GM18873 (cell line): ENCODE measurements at regions not wholly inside any gene's neighbourhood (a gene's known extent, or its start where the extent isn't known, plus 50 kb on each side); places are given as distances from the start of the nearest gene placed in this dataset.

ENCODE experiments used
- ATAC-seq: cut with Tn5 transposase; IDR thresholded peaks from one replicate; pipeline ENCODE4 v1.9.1; 2021; ENCODE audit warnings: mild to moderate bottlenecking, moderate library complexity, moderate number of reproducible peaks; ENCODE audit not compliant: unreplicated experiment, low FRiP score

DNA sequence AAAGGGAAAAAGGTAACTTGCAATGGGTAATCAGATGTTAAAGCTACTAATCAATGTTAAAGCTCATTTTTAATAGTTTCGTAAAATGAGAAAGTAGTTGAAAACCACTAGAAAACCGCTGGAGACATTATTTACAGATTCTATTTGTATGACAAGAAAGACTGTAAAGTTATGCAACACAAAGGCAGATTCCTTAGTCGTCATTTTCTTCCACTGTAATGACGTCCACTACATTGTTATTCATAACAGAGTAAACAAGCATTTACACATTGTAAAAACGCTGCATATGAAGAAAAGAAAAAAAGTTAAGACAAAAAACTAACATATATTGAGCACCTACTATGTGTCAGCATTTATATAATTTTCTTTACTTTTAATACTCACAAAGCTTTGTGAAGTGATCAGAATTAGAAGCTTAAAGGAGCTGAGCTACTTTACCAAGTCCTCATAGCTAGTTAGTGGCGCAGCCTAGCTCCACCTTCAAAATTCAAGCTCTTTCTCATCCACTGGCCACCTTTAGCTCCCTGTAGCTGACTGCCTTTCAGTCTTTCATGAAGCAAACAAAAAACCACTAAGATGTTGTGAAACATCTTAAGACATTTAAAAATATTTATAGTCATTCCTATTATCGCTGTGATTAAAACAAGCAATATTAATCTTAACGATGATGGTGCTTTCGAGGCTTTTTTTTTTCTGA lies 100.1 kb upstream of the CDIN1 start:
- no peak for ATAC-seq

DNA sequence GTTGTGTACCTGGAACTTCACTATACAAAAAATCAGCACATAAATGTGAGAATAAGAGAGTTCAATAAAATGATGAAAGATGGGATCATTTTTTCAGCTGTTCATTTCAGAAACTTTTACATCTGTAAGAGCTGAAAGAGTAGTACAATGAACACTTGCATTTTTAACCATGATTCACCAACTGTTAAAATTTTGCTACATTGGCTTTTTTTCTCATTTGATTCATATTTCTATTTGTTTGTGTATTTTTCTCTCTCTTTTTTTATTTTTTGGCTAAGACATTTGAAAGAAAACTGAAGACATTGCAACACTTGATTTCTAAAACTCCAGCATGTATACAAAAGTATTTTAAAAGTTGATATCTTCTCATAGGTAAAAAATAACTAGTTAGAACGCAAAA lies 98.3 kb upstream of the CDIN1 start:
- no peak for ATAC-seq

DNA sequence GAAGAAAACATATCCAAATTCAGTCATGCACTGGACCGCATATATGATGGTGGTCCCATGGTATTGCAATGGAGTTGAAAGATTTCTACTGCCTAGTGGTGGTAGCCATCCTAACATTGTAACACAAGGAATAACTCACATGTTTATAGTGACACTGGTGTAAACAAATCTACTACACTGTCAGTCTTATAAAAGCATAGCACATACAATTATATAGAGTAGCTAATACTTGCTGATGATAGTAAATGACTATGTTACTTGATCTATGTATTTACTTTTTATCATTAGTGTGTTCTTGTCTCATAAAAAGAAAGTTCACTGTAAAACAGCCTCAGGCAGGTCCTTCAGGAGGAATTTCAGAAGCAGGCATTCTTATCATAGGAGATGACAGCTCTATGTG lies 96.0 kb upstream of the CDIN1 start:
- ATAC-seq, result no peak

DNA sequence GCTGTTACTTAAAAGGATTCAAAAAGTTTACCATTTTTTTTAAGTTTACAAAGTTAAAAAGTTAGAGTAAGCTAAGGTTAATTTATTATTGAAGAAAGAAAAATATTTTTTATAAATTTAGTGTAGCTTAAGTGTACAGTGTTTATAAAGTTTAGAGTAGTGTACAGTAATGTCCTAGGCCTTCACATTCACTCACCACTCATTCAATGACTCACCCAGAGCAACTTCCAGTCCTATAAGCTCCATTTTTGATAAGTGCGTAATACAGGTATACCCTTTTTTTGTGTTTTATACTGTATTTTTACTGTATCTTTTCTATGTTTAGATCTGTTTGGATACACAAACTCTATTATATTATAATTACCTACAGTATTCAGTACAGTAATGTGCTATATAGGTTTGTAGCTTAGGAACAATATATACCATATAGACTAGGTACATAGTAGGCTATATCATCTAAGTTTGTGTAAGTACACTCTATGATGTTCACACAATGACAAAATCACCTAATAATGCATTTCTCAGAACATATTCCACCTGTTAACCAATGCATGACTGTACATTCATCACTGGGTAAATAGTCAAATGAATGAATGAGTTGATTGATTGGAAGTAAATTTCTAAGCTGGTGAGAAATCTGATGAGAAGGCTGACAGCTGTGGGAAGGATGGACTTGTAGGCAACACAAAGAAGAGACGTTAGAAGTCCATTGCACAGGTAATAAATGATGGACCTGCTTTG lies 95.2 kb upstream of the CDIN1 start:
- ATAC-seq, result no peak

DNA sequence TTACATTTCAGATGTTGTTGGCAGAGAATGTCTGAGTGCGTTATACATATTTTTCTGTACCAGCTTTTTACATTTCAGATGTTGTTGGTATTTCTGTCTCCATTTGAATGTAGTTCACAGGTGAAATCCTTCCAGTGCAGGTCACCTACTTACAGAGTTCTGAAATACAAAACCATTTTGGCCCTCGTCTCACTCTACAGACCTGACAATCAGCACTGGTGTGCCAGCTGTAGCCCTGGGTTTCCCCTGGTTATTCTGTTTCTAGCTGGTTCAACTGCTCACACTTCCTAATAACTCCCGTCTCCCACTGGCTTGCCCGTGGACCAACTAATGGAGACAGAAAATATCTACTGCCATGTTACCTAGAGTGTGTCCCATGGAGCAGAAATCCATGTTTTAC lies 87.5 kb upstream of the CDIN1 start:
- ATAC-seq, result no peak

DNA sequence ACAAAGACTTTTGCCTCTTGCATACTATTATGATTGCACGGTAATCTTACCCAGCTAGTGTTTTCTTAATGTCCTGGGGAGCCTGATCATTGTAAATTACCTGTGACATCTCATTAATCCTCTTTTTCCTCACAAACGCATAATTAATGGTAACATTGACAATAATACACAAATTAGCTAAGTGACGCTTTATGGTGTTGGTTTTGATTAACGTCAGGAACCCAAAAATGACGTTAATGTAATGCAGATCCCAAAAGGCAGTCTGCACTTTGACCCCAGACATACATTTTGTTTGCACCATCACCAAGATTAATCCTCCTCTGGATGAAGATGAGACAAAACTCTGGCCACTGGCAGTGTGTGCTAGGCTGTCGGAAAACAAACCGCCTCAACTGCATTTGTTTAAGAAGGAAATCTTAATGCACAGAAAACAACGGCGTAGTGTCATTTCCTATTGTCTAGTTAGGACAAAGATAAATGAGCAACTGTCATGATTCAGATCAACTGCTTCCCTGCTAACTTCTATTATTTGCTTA lies 83.9 kb upstream of the CDIN1 start:
- no peak for ATAC-seq

DNA sequence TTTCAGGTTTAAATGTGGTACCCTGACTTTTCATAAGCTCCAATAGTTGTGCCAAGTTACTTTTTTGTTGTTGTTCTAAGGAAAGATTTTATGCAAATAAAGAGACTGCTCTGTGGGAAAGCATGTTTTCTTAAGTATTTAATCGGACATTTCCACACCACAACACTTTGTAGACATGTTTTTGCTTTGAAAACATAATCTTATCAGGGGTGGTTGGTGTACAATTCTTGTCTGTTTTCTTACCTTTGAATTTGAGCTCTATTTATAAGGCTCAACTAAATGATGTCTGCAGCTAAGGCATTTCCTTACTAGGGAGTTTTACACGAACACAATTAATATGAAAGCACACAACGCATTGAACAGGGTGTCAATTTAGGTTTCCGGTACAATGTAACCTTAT lies 81.5 kb upstream of the CDIN1 start:
- no peak for ATAC-seq

DNA sequence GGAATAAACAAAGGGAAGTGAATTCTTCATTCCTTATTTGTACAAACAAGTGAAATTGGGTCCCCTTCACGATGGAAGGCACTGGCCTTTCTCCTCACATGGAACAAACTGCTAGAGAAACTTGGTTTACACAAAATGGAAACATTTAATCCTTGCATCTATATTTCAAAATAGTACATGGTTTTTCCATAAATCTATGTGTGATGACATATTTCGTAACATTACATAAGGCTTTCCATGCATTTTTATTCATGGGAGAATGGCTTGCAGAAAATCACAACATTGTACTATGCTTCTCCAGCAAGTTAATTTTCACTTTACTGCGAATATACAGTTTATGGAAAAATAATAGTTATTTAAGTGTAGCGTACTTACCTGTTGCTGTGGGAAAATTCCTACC lies 81.0 kb upstream of the CDIN1 start:
- ATAC-seq, result no peak

DNA sequence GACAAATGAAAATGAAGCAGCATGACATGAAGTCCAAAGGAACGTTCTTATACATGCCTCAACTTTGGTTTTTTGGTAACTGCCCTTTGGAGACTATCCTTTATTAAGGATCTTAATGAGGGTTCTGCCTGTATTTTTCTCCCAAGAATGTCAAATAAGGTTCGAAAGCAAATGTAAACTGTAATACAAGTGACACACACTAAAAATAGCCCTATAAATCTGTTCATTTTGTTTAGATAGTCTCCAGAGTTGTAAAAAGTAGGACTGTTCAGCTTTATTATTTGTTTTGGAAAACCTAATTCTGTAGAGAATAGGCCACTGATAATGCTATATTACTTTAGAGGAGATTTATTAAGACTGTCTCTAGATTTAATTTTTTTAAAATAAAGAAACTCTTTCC lies 80.5 kb upstream of the CDIN1 start:
- no peak for ATAC-seq

DNA sequence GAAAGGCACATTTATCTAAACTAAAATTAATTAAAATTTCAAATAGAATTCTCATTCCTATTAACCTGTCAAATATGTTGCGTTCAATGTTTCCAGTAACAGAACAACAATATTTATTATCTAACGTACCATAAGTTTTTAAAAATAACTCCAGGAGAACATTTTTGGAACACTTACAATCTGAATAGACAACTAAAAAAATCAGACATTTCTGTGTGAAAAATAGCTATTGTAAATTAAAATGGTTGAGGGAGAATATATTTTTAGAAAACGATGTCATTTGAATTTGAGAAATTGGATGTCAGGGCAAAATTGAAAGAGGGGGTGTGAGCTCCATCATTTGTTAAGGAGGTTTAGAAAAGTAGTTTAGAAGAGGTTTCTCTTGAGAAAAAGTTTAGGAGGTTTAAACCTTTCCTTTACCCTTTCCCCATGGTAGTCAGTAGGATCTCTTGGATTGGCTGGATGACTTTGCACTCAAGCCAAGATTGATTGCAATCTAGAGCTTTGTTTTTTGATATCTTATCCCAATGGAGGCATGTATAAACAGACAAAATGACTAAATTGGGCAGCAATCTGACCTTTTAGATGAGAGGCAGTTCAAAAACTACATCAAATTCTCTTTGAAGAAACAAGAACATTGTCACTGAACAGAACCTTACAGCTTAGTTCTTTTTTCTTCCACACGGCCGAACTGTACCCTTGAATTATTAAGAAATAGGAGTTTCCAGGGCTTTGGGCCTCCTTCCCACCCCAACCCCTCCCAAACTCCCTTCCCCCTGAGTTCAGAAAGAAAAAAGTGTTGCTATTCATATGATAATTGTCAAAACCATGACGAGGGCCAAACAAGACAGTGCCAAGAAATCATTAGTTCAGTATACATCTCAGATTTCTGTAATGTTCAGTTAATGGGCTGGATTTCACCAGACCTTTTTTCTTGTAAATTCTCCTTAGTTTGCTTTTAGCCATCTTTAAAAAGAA lies 79.7 kb upstream of the CDIN1 start:
- ATAC-seq, result no peak

DNA sequence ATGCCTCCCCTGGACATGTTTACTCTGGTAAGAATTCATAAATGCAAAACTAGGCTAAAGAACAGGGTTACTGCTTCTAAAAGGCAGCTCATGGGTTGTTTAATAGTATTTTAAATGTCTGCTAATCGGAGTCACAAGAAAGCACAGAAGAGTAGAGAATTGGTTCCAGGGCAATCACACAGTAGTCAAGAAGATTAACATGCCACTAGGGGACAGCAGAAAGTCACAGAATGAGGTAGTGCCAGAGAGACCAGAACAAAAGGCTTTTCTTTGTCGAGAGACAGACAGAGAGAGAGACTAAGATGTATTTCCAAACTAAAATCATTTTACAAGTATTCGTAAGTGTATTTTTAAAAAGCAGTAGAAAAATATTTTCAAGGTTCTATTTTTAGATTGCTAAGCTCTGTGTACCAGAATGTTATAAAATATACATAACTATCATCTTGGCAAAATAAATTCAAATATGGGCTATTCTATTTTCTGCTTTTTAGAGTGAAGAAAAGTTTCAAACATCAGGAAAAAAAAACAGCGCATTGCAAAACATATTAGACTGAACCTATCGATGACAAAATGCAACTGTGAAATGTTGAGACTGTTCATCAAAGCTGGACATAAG lies 78.3 kb upstream of the CDIN1 start:
- ATAC-seq, result no peak

DNA sequence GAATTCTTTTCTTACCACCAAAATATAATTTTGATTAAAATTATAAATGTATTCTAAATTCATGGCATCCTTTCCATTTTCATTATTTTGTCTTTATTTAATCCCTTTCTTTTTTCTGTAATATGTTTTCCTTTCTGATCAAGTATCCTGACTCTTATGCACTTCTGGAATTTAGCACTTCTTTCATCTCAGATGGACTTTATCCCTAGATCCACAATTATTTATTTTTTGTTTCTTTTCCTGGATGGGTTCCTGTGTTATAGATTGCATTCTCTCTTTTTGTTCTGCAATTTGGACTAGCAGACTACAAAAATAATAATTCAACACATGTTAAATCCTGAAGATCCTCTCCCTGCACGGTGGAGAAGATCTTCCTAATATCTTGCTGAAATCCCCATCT lies 76.9 kb upstream of the CDIN1 start:
- no peak for ATAC-seq

DNA sequence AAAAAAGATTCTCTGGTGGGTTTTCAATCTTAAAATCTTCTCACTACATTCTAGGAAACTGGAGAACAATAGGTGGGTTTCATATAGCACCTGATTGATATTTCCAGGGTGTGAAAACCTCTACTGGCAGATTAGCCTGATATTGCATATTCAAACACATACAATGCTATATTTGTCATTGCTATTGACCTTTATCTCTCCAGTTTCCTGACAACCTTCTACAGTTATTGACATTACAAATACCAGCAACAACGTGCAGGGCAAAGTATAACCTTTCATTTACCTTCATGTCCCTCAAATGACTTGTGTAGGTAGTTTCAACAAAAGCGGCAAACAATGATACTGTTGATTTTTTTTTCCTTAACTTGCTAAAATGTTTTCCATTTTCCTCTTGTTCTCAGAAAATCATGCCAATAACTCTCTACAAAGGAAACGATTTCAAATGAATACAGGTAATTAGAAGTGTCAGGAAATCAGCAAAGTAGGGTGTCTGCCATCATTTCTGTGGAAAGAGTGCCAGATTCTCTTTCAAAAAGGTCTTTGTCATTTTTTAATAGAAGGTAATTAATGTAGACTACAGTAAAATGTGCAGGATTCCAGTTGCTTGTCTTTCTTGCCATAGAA lies 72.6 kb upstream of the CDIN1 start:
- ATAC-seq, result no peak

DNA sequence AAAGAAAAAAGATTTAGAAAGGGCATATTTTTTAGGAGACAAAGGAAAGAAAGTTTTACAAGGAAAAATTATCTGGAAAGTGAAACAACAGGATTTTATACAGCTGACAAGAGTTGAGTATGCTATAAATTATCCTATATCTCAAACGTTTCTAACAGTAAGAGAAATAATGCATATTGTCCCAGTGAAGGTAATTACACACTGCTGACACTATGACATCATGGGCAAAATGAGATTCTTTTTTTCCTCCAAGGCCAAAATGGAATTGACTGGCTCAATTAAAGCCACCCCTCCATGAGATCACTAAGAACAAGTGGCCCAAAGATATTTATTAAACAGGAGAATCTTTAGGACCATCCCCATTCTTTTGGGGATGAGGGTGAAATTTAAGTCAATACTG lies 72.0 kb upstream of the CDIN1 start:
- no peak for ATAC-seq

DNA sequence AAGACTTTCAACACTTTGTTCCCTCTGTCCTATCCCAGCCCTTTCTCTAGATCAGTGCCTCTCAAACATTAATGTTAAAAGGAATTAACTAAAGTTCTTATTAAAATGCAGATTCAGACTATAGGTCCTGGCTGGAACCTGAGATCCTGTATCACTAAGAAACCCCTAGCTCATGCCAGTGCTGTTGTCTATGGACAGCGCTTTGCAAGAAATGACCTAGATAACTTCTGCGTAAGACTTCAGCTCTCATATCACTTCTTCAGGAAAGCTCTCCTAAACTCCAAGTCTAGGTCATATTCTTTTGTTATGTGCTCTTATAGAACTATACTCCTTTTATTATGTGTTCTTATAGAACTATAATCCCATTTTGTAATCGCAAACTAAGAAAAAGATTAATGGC lies 67.8 kb upstream of the CDIN1 start:
- no peak for ATAC-seq

DNA sequence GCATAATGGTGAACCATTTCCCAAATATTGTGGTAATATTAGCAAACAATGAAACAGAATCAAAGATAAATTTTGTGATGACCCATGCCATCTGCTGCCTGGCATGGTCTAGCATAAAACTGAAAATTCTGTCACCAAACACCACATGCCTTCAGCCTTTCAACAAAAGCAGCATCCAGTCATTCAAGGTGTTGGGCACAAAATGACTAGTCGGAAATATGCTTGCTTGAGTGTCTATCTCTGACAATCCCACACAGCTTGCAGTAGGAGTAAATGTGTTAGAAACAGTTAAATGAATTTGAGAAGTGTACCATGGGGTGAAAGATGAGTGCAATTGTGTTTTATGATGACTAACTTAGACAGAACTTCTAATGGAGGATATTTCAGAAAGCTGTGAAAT lies 61.7 kb upstream of the CDIN1 start:
- ATAC-seq, result no peak

DNA sequence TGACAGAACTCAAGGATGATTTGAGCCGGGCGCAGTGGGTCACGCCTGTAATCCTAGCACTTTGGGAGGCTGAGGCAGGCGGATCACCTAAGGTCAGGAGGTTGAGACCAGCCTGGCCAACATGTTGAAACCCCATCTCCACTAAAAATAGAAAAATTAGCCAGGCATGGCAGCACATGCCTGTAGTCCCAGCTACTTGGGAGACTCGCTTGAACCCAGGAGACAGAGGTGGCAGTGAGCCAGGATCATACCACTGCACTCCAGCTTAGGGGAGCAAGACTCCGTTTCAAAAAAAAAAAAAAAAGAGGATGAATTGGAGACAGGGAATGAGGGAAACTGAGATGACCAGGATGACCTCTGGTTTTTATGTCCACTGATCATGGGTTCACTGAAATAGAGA lies 60.4 kb upstream of the CDIN1 start:
- ATAC-seq, result no peak

DNA sequence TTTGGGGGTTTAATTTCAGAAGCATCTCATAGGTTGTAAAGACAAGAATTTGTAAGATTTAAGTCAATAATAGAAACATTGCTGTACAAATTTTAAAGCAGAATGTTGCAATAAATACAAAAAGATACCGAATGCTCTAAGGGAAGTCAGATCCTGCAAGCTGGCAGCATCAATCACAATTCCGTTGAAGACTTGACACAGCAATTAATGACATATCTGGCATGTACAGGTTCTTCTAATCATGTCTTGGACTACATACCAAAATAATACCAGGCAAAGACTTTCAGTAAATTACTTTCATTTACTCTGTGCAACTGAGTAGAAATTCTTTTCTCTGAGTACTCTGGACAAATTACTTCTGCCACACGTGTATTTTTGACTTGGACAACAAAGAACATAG lies 54.0 kb upstream of the CDIN1 start:
- ATAC-seq, result no peak

DNA sequence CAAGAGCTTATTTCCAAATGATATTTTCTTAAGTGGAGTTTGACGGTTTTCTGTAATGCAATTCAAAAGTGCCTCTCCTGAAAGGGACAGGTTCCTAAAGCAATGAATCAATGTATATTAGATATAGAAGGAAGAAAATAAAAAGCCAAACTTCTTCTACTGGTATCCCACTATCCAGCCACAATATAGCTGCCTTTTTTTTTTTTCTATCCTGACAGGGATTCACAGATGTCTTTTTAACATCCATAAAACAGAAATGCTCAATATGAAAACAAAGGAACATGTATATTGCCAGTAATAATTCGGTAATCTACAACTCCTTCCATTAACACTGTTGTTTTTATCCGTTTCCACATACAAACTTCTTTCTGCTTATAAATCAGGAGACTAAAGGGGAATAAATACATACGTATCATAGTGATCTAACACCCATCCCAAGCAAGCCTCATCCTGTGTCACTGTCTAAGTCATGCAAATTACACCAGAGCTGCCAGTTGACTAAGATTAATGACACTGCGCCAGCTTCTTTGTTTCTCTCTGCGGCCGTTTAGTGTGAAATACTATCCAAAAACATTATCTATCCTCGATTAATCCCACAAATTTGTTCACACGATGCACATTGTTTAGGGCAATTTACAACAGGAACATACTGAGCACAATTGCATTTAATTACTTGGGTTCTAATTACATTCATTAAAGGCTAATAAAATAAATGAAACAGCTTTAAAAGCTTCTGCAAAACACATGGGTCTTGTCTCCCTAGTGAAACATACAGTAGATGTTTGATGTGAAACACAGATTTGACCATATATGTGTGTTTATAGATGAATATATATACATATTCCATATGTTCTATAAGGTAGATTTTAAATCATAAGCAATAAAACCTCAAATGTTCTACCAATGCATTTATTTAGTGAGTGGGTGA lies 51.9 kb upstream of the CDIN1 start:
- no peak for ATAC-seq
